GM20431 (cell line): ENCODE measurements at regions not wholly inside any gene's neighbourhood (a gene's known extent, or its start where the extent isn't known, plus 50 kb on each side); places are given as distances from the start of the nearest gene placed in this dataset.

Experiments used
- in situ Hi-C: fragments of 300-500 bp; cut with MseI, MboI; formaldehyde crosslinking; loops from one replicate; pipeline ENCODE4 v1.15.0; 2020; ENCODE audit warnings: low sequenced_read_pairs; ENCODE audit not compliant: unreplicated experiment

- in situ Hi-C loops = no loop called here
Observed at GRCh38 chr13:110773480-110773879, 60.0 kb downstream of the ING1 start.

DNA sequence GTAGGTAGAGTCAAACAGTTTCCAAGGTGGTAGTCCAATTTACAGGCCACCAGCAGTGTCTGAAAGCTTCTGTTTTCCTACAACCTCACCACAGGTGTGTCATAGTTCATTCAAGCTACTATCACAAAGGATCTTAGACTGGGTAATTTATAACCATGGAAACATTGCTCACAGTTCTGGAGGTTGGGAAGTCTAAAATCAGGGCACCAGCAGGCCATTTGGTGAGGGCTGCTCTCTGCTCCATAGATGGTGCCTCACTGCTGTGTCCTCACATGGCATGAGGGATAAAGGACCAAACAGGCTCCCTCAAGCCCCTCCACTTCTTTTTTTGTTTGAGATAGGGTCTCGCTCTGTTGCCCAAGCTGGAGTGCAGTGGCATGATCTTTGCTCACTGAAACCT lies 60.6 kb downstream of the ING1 start:
- in situ Hi-C loops = no loop called here

GRCh38 chr13:110774490-110774889 lies 61.0 kb downstream of the ING1 start:
- in situ Hi-C loops = no loop called here

- in situ Hi-C loops = no loop called here
Observed at GRCh38 chr13:110775576-110775975, 62.1 kb downstream of the ING1 start.

DNA sequence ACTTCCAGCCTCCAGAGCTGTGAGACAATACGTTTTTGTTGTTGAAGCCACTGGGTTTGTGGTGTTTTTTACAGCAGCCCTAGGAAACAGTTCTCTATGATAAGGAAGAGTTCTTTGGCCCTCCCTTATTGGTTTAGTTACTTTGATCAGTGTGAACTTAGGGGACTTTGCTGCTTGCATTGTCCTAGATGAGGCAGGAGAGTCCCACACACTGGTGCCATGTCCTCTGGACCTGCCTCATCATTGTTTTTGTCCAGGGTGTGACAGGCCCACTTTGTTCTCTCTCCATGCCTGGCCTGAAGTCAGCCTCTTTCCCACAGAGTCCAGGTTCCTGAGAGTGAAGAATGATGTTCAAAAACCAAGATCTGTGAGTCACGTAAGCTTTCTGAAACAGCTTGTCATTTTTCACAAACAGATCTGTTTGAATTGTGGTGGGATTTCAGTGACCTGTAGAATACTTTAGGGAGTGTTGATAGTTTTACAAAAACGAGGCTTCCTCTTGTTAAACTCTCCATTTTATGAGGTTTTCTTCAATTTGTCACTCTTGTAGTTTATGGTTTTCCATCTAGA lies 63.8 kb downstream of the ING1 start:
- in situ Hi-C loops = no loop called here

DNA sequence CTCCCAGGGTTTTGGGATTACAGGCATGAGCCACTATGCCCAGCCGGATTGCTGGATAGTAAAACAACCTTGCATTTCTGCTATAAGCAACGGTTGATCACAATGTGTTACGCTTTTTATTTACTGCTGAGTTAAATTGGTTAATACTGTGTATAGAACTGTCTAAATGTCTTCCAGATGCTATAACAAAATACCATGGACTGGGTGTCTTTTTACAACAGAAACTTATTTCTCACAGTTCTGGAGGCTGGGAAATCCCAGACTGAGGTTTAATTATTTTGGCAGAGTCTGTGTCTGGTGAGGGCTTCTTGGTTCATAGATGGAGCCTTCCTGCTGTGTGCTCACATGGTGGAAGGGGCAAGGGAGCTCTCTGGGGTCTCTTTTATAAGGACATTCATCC lies 65.5 kb downstream of the ING1 start:
- in situ Hi-C loops = no loop called here

DNA sequence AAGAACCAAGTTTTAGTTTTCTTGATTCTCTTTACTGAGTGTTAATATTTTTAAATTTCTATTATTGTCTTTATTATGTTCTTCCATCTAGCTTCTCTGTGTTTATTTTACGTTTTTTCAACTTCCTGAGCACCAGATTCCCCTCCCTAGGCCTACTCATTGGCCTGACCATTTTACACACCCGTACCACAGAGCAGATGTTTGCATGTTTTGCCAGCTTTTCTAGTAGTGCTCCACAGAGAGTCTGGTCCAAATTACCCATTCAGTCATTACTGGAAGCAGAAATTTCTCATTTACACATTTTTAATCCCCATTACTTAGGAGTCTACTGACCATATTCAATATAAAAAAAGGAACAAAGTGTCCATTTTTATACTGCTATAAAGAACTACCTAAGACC lies 66.9 kb downstream of the ING1 start:
- in situ Hi-C loops = no loop called here

DNA sequence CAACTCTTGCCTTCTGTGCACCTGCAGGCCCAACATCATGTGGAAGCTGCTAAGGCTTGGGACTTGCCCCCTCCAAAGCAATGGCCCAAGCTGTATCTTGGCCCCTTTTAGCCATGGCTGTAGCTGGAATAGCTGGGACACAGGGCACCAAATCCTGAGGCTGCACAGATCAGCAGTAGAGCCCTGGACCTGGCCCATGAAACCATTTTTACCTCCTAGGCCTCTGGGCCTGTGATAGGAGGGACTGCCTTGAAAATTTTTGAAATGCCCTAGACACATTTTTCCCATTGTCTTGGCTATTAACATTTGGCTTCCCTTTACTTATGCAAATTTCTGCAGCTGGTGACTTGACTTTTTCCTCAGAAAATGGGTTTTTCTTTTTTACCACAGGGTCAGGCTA lies 68.7 kb downstream of the ING1 start:
- in situ Hi-C loops = no loop called here

DNA sequence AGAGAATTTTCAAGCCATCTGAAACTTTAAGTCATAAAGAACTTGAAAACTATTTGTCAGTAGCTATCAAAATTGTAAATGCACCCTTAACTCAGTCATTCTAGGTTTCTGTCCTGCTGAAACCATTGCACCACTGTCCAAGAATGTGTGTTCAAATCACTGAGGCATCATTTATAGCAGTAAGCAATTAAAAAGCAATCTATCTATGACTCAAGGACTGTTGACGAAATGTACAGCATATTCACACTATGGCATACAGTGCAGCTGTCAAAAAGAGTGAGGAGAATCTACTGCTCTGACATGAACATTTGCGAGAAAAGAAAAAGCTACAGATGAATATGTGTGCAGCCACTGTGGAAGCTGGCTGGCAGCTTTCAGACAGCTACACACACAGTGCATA lies 71.2 kb downstream of the ING1 start:
- in situ Hi-C loops = no loop called here

DNA sequence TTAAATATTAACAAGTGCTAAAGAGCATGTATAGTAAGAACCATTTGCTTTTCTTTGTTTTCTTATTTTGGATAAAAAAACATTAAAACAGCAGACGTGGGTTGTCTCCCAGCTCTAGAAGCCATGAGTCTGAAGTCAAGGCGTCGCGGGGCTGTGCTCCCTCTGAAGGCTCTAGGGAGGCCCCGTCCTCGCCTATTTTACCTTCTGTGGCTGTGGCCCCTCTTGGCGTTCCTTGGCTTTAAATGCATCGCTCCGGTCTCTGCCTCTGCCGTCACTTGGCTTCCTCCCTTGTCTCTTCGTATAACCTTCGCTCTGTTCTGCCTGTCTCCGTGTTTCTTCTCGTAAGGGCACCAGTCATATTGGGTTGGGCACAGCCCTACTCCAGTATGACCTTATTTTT lies 75.3 kb downstream of the ING1 start:
- in situ Hi-C loops = no loop called here

GRCh38 chr13:110789871-110790270 lies 76.4 kb downstream of the ING1 start:
- in situ Hi-C loops = no loop called here

GRCh38 chr13:110790371-110790770 lies 76.9 kb downstream of the ING1 start:
- in situ Hi-C loops = no loop called here

GRCh38 chr13:110794209-110794608 lies 80.7 kb downstream of the ING1 start:
- in situ Hi-C loops = no loop called here

DNA sequence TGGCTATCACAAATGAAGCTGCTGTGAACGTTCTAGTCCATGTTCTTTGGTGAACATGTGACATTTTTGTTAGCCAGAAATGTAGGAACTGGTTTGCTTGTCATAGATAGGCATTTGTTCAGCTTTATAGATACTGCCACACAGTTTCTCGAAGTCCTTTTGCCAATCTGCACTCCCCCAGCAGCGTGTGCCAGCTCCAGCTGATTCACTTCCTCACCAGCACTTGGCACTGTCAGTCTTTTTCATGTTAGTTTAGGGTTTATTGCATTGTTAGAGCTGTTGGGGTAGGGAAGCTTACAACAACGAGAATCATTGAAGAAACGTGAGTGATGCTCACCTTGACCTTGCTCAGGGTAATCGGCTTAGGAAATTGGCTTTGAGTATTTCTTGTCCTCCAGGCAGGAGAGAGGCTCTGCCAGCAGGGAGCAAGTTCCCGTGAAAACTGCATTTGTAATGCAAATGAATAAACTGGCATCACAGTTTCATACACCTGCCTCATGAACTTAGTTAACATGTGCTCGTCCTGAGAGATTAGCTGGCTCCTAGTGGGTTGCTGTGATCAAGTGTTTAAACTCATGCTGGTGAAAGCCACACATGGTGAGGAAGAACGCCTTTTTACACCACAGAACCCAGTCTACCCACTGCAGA lies 83.9 kb downstream of the ING1 start:
- in situ Hi-C loops = no loop called here

DNA sequence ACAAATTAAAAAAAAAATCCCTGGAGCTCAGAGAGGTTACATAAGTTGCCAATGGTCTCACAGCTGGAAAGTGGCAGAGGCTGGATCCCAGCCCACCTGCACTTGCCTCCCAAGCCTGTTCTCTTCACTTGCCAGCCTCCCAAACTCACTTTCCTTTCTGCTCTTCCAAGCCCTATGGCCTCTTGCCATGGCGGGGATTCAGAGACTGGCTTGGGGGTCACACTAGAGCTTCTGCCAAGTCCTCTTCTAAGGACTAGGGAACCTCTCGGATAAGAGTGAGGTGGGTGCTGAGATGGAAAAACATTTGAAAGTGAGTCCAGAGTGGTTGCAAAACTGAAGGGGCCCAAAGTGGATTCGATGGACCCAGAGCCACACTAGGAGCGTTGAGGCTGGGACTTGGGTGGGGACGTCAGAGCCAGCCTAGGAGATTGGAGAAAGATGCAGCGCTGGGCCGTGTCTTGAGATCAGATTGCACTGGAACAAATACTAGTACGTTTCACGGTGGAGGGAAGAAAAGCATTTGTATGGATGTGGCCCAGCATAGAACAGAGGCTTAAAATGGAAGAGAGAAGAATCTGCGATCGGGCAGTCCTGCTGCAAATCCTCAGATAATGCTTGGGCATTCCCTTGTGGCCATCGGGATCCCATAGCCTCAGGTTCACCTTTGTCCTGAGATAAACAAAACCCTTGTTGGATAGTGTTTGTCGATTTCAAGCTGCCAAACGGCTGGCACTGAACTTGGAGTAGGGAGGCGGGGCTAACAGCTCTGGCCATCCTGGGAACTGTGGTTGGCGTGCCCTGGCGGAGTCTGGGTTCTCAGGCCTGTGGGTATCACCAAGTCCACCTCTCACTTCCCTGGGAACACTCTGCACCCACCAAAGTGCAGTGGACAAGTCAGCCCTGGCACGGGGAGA lies 84.8 kb downstream of the ING1 start:
- in situ Hi-C loops = no loop called here

DNA sequence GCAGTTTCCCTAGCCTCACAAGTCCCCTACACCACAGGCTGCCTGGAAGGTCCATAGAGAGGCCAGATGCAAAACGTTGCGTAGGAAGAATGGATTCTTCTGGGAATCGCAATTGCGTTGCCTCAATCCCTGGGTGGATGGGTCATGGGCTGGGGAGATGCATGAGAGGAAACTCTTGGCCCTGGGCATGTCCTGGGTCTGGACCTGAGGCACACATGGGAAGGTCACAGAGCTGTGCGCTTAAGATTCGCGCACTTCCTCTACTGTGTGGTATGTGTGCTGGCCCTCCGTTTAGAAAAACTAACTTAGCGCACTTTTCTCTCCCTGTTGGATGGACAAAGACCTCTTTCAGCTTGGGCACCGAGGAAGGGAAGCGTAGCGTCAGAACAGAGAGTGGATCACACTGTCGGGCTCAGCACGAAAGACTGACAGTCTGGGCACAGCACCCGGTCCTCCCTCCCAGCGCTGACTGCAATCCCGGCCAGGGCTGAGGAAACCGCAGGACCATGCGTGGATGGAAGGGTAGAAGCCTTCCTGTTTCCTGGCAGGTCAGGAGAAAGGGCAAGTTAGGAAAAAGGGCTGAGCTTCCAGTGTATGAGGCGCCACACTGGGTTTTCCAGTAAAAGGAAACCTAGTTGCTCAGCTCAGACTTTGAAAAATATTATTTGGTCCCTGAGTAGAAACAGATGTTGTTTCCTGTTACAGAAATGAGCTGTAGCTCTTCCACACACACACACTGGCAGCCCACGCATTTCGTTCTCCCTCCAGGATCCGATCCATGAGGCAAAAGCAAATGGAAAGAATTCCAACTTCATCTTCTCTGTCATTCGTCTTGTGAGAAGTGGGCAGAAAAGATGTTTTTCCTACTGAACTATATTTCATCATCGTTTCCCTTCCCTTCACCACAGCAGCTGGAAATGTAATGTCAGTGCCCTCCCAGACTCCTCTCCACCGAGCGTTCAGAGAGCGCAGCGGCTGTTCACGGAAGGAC lies 86.0 kb downstream of the ING1 start:
- in situ Hi-C loops = no loop called here

- in situ Hi-C loops = no loop called here
Observed at GRCh38 chr13:110801044-110801443, 87.5 kb downstream of the ING1 start.

- in situ Hi-C loops = no loop called here
Observed at GRCh38 chr13:110802260-110802659, 88.8 kb downstream of the ING1 start.

GRCh38 chr13:110806636-110807035 lies 93.1 kb downstream of the ING1 start:
- in situ Hi-C loops = no loop called here

DNA sequence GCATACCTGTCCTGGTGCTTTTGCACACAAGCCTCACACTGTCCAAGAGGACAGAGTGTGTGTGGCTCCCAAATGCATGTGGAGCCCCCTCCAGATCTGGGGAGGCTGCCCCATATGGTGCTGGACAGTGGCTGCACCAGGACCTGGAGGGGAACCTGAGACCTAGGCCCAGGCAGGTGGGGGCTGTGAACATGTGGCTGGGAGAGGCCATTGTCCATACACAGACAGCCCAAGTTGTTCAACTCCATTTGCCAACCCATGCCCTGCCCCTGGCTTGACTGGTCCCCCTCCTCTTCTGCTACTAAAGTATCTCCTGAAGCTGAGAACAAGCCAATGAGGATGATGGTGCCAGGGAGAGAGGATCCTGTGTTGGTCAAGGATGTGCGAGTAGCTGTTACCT lies 94.0 kb downstream of the ING1 start:
- in situ Hi-C loops = no loop called here
